ENCODE measurements at regions not wholly inside any gene's neighbourhood (a gene's known extent, or its start where the extent isn't known, plus 50 kb on each side); places are given as distances from the start of the nearest gene placed in this dataset.
A peak's percentile ranks its signal among the peaks of the same experiment; 100 is the strongest.

- Histone ChIP-seq H3K9ac (ENCODE audit: low read length) (no peak overlapping the region), H3K4me2 (replicated peaks; ENCODE audit: low read depth, low read length, poor library complexity, severe bottlenecking) (no peak overlapping the region), H3K4me1 (ENCODE audit: control insufficient read depth in 2 of 2, insufficient read depth in 2 of 2, low read length in 2 of 2) (peaks cover 3 to 4% of the 10 kb centered on the region in 2 donors), H3K27ac (ENCODE audit: low read length in 2 of 2) (no peak overlapping the region), H3K36me3 (replicated peaks in 1 of 2; ENCODE audit: control extremely low read depth in 1 of 2, control insufficient read depth in 1 of 2, extremely low read depth in 1 of 2, insufficient read depth in 2 of 2, low read length in 1 of 2) (no peaks in the 10 kb centered on the region), H3K4me3 (ENCODE audit: control extremely low read depth in 1 of 5, extremely low read depth in 1 of 5, insufficient read depth in 1 of 5, low read depth in 2 of 5, low read length in 4 of 5) (no peak overlapping the region), H3K9me3 (ENCODE audit: control extremely low read depth in 1 of 3, control insufficient read depth in 2 of 3, insufficient read depth in 1 of 3, low read length in 2 of 3) (no peaks in the 10 kb centered on the region), H3K79me2 (ENCODE audit: control insufficient read depth, insufficient read depth, low read length) (peaks cover 7% of the 10 kb centered on the region), H4K20me1 (ENCODE audit: control insufficient read depth, insufficient read depth, low read length, poor library complexity, severe bottlenecking) (no peaks in the 10 kb centered on the region), H2AFZ (ENCODE audit: insufficient read depth, low read depth, low read length, poor library complexity, severe bottlenecking) (no peak overlapping the region), H3K27me3 (replicated peaks in 1 of 4; ENCODE audit: control extremely low read depth in 1 of 4, control insufficient read depth in 3 of 4, insufficient read depth in 4 of 4, low read length in 3 of 4) (peaks cover 0 to 4% (median 0%) of the 10 kb centered on the region in 4 experiments)
- intact Hi-C loops (cut with micrococcal nuclease): loop anchor here (1.0 to 5.0 kb wide), 11 partner anchors 14 to 1160 kb away; no protein-coding TSS in a partner anchor
- H3K4me1 Mint-ChIP-seq: peaks cover 3% of the 10 kb centered on the region
- TF ChIP-seq CTCF (IDR thresholded peaks at IDR 0.05) (peak; percentile 89), EZH2 (IDR thresholded peaks at IDR 0.05; ENCODE audit: borderline replicate concordance, insufficient read depth, low read depth, low read length, poor library complexity, severe bottlenecking) (no peak)
- 100% methylated on average over 2 of the region's 4 CpGs for WGBS (ENCODE audit: insufficient coverage)
- ChIA-PET CTCF (interaction anchor here (0.6 to 9.7 kb wide), 71 partner anchors 8 to 1926 kb away, joined by 3 to 215 read pairs (median 4); partner anchors contain the start of gene ETS1), POLR2A (interaction anchor here (0.6 to 1.2 kb wide), 6 partner anchors 40 to 659 kb away, joined by 3 to 4 read pairs (median 3); no protein-coding TSS in a partner anchor)
- H3K27me3 Mint-ChIP-seq: peaks cover 10% of the 10 kb centered on the region
- H3K9me3 Mint-ChIP-seq (ENCODE audit: insufficient read depth): no peaks in the 10 kb centered on the region
- H3K27ac Mint-ChIP-seq: no peak overlapping the region
- DNase-seq: peak; percentile 86
- ATAC-seq (ENCODE audit: low read depth): peak; percentile 70
- no peak overlapping the region for H3K4me3 Mint-ChIP-seq
These were observed 415.1 kb downstream of the ETS1 start for GRCh38 chr11:128172046-128172878.

DNA sequence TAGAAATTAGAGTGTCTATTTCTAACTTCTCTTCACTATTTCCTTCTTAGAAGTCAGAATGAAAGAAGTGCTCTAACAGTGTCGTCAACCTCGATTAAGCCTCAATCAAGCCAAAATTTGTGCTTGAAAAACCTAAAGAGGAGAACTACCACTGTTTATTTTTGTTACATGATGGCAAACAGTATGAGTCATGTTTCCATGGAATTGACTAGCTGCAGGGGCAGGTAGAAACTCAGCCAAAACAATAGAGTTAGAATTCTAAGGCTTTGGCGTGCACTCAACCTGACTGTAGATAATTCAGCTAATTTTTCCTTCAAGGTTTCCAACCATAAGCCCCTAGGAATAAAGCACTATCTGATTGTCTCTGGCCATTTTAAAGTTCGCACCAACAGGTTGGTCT, 415.9 kb downstream of the ETS1 start:
- no peaks in the 10 kb centered on the region for H3K9me3 Mint-ChIP-seq (ENCODE audit: insufficient read depth)
- no peaks in the 10 kb centered on the region for H3K36me3 ChIP-seq (replicated peaks in 1 of 2; ENCODE audit: control extremely low read depth in 1 of 2, control insufficient read depth in 1 of 2, extremely low read depth in 1 of 2, insufficient read depth in 2 of 2, low read length in 1 of 2)
- no peak overlapping the region for H3K27ac Mint-ChIP-seq
- peaks cover 3 to 4% of the 10 kb centered on the region in 2 donors for H3K4me1 ChIP-seq (ENCODE audit: control insufficient read depth in 2 of 2, insufficient read depth in 2 of 2, low read length in 2 of 2)
- H4K20me1 ChIP-seq (ENCODE audit: control insufficient read depth, insufficient read depth, low read length, poor library complexity, severe bottlenecking): no peaks in the 10 kb centered on the region
- peaks cover 10% of the 10 kb centered on the region for H3K27me3 Mint-ChIP-seq
- H3K4me3 ChIP-seq (ENCODE audit: control extremely low read depth in 1 of 5, extremely low read depth in 1 of 5, insufficient read depth in 1 of 5, low read depth in 2 of 5, low read length in 4 of 5): no peak overlapping the region
- DNase-seq: no peak
- POLR2A ChIA-PET: no interaction called here
- H3K4me3 Mint-ChIP-seq: no peak overlapping the region
- H3K4me1 Mint-ChIP-seq: peaks cover 3% of the 10 kb centered on the region
- H3K9ac ChIP-seq (ENCODE audit: low read length): no peak overlapping the region
- intact Hi-C loops (cut with micrococcal nuclease): loop anchor here (5.0 kb wide), 2 partner anchors 311 to 1161 kb away; no protein-coding TSS in a partner anchor
- no peak for ATAC-seq (ENCODE audit: low read depth)
- WGBS (ENCODE audit: insufficient coverage): 80% methylated on average over 3 of the region's 4 CpGs
- H3K9me3 ChIP-seq (ENCODE audit: control extremely low read depth in 1 of 3, control insufficient read depth in 2 of 3, insufficient read depth in 1 of 3, low read length in 2 of 3): no peaks in the 10 kb centered on the region
- TF ChIP-seq CTCF (IDR thresholded peaks at IDR 0.05) (no peak), EZH2 (IDR thresholded peaks at IDR 0.05; ENCODE audit: borderline replicate concordance, insufficient read depth, low read depth, low read length, poor library complexity, severe bottlenecking) (no peak)
- H3K79me2 ChIP-seq (ENCODE audit: control insufficient read depth, insufficient read depth, low read length): peaks cover 7% of the 10 kb centered on the region
- H2AFZ ChIP-seq (ENCODE audit: insufficient read depth, low read depth, low read length, poor library complexity, severe bottlenecking): no peak overlapping the region
- peaks cover 0 to 4% (median 0%) of the 10 kb centered on the region in 4 experiments for H3K27me3 ChIP-seq (replicated peaks in 1 of 4; ENCODE audit: control extremely low read depth in 1 of 4, control insufficient read depth in 3 of 4, insufficient read depth in 4 of 4, low read length in 3 of 4)
- CTCF ChIA-PET: interaction anchor here (0.7 to 9.7 kb wide), 43 partner anchors 9 to 1579 kb away, joined by 3 to 215 read pairs (median 8); no protein-coding TSS in a partner anchor
- no peak overlapping the region for H3K4me2 ChIP-seq (replicated peaks; ENCODE audit: low read depth, low read length, poor library complexity, severe bottlenecking)
- no peak overlapping the region for H3K27ac ChIP-seq (ENCODE audit: low read length in 2 of 2)

Measured in B cell (primary cell).